ENCODE measurements at regions not wholly inside any gene's neighbourhood (a gene's known extent, or its start where the extent isn't known, plus 50 kb on each side); places are given as distances from the start of the nearest gene placed in this dataset.

DNA sequence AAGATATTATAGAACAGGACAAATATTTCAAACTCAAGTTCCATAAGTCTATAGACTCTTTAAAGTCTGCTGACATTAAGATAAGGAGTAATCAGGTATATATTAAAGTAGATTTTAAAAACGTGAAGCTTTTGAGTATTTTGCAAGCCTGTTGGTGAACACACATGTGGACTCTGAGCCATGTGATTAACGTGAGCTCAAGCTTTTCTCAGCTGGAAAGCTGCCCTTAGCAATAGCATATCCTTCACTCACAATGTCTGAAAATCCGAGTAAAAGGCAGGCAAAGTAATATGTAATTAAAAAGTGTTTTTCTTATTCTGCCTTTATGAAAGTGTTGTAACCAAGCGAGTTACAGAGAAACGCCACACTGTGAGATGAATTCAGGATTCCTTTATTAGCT is 140.5 kb upstream of the AADAT start:
- TF ChIP-seq CTCF (IDR thresholded peaks at IDR 0.05; ENCODE audit: low read length, missing control alignments): no peak
- DNase-seq (ENCODE audit: low read depth): no peak
- no peak overlapping the region for H3K4me3 ChIP-seq (replicated peaks; ENCODE audit: low read depth, low read length)

DNA sequence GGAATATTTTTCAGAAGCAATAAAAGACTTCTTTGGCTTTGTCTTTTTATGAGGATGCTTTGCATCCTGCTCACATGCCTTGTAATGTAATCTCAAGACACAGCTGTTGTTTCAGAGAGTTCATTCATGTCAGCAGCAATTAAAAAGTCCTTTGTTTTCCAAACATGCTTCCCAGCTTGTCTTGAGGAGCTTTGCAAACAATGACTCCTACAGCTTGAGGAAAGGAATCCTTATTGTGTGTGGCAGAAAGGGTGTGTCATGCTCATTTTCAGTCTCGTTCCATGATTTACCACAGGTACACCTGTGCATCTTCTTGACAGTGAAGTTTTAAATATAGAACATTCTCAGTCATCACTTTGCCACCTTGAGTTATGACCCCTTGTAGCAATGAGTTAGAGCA is 139.2 kb upstream of the AADAT start:
- no peak for DNase-seq (ENCODE audit: low read depth)
- no peak overlapping the region for H3K4me3 ChIP-seq (replicated peaks; ENCODE audit: low read depth, low read length)
- TF ChIP-seq CTCF (IDR thresholded peaks at IDR 0.05; ENCODE audit: low read length, missing control alignments): no peak

DNA sequence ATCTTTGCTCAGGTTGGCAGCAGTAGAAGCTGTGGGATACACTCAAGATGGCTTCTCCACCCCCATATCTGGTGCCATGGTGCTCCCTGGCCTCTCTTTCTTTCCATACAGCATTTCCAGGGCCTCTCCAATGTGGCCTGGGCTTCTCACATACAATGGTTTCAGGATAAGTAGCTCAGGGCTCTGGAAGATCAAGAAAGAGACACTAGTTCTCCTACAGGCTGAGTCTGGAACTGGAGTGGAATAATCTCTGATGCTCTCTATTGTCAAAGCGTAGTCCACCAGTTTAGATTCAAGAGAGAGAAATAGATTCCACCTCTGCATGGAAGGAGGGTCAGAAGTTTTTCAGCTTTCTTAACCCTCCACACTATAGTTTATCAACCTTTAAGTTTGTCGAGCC is 138.2 kb upstream of the AADAT start:
- no peak for DNase-seq (ENCODE audit: low read depth)
- H3K4me3 ChIP-seq (replicated peaks; ENCODE audit: low read depth, low read length): no peak overlapping the region
- TF ChIP-seq CTCF (IDR thresholded peaks at IDR 0.05; ENCODE audit: low read length, missing control alignments): no peak

GRCh38 chr4:170226288-170226687 is 136.5 kb upstream of the AADAT start:
- no peak overlapping the region for H3K4me3 ChIP-seq (replicated peaks; ENCODE audit: low read depth, low read length)
- no peak for DNase-seq (ENCODE audit: low read depth)
- TF ChIP-seq CTCF (IDR thresholded peaks at IDR 0.05; ENCODE audit: low read length, missing control alignments): no peak

GRCh38 chr4:170214731-170215130 is 125.0 kb upstream of the AADAT start:
- no peak for TF ChIP-seq CTCF (IDR thresholded peaks at IDR 0.05; ENCODE audit: low read length, missing control alignments)
- no peak overlapping the region for H3K4me3 ChIP-seq (replicated peaks; ENCODE audit: low read depth, low read length)
- no peak for DNase-seq (ENCODE audit: low read depth)

GRCh38 chr4:170214101-170214500 is 124.3 kb upstream of the AADAT start:
- no peak overlapping the region for H3K4me3 ChIP-seq (replicated peaks; ENCODE audit: low read depth, low read length)
- no peak for DNase-seq (ENCODE audit: low read depth)
- no peak for TF ChIP-seq CTCF (IDR thresholded peaks at IDR 0.05; ENCODE audit: low read length, missing control alignments)

DNA sequence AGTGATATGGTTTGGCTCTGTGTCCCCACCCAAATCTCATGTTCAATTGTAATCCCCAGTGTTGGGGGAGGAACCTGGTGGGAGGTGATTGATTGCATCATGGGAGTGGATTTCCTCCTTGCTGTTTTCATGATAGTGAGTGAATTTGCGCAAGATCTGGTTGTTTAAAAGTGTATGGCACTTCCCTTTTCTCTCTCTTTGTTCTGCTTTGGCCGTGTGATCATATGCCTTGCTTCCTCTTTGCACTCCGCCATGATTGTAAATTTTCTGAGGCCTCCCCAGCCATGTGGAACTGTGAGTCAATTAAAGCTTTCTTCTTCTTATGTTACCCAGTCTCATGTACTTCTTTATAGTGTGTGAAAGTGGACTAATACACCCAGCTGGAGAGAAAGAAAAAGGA is 113.0 kb upstream of the AADAT start:
- no peak for TF ChIP-seq CTCF (IDR thresholded peaks at IDR 0.05; ENCODE audit: low read length, missing control alignments)
- no peak for DNase-seq (ENCODE audit: low read depth)
- no peak overlapping the region for H3K4me3 ChIP-seq (replicated peaks; ENCODE audit: low read depth, low read length)

Measured in fibroblast of pulmonary artery (primary cell).